ENCODE measurements at regions not wholly inside any gene's neighbourhood (a gene's known extent, or its start where the extent isn't known, plus 50 kb on each side); places are given as distances from the start of the nearest gene placed in this dataset.

DNA sequence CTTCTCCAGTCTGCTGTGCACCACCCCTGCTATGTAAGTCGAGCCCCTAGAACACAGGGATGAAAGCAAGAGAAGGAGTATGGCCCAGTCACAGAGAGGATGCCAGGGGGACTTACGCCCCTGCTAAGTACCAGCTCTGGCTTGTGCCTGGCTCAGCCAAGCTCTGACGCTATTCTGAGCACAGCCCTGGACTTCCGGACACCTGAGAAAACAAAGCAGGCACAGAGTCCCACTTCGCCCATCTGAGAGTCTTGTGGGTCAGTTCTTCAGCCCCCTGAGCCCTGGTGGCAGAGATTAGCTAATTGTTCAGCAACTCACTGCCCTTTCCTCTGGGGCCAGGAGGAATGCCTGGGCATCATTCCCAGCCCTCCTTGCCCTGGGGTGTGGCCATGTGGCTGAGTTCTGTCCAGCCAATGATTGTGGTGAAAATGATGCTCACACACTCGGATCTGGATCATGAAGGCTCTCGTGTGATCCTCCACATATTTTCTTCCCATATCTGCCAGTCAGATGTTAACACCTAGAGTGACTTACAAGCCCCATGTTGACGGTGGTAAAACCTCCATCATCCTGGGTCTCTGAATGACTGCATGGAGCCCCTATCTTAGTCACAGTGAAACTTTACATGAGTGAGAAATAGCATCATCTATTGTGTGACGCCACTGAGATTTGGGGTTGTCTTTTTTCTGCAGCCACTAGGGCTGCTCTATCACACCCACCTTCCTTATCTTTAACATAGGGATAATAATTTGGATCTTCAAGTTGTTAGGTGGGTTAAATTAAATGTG, 105.7 kb downstream of the TPRA1 start:
- peak; percentile 70 for DNase-seq (ENCODE audit: low spot score)
- intact Hi-C loops (cut with DNase I): no loop called here

DNA sequence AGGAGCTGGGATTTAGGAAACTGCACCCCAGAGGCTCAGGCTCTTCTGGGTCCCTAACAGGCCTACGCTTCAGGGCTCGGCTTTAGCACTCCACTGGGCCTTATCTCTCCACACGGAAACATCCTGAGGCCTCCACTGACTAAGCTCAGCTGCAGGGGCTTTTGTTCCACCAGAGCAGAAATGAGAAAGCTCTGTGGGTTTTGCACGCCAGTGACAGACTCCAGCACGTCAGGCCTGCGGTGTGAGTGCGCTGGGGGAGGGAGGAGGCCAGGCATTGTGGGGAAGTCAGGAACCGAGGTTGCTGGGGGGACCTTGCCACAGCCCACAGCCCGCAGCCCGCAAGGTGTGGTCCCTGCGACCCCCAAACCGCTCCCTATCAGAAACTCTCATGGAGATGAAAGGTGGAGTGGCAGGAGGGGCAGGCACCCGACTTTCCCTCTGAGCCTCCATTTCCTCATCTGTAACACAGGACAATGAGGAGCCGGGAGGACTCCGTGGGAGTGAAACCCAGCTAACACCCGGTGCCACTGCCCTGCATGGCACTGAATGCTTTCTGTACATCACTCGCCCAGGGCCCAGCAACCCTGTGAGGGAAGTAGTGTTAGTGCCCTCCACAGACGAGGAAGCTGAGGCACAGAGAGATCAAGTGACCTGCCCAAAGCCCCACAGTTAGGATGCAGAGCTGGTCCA, 106.5 kb downstream of the TPRA1 start:
- intact Hi-C loops (cut with DNase I): no loop called here
- DNase-seq (ENCODE audit: low spot score): peak; percentile 67

DNA sequence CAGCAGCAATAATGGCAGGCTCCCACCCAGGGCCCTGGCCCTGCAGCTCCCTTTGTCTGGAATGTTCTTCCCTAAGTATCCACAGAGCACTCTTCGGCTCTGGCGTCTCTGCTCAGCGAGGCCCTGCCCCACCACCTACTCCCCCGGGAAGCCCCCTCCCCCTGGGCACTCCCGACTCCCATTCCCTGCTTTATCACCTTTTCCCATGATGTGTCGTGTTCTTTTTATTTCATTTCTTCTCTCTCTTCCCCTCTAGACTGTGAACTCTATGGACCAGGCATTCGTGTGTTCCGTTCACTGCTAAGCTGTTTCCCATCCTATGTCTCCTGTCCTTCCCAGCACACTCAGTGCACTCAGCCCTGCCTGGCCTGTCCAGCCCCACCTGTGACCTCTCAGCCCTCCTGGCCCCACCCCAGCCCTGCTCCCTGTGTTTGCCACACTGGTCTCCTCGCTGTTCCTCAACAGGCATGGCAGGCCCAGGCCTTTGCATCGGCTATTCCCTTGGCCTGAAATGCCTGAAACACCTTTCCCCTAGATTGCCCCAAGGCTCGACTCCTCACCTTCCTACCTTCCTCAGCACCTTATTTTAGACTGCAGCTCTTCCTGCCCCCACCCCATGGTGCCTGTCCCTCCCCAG, 107.4 kb downstream of the TPRA1 start:
- DNase-seq (ENCODE audit: low spot score): peak; percentile 59
- intact Hi-C loops (cut with DNase I): no loop called here

DNA sequence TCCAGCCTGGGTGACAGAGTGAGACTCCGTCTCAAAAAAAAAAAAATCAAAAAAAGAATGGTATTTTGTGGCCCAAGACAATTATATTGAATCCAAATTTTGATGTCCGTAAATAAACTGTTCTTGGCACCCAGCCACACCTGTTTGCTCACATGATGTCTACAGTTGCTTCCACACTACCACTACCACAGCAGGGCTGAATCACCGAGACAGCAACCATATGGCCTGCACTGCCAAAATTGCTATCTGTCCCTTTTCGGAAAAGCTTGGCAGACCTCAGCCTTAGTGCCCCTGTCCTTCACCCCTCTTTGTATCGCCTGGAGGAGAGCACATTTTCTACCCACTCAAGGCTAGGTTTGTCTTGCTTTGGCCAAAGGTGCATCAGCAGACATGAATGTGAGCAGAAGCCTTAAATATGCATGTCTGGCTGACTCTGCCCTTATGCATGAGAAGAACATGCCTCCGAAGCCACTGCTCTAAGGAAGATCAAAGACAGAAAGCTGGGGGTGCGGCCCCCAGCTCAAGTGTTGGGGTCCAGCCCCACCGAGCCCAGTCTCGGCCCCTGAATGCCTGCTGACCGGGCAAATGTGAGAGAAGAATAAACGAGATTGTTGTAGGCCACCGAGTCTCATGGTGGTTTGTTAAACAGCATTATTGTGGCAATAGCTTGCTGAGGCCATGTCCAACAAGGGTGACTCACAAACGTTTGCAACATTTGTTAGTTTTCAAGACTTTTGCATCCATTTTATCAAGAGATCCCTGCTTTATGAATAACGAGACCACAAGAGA, 108.1 kb downstream of the TPRA1 start:
- intact Hi-C loops (cut with DNase I): no loop called here
- DNase-seq (ENCODE audit: low spot score): peak; percentile 33

DNA sequence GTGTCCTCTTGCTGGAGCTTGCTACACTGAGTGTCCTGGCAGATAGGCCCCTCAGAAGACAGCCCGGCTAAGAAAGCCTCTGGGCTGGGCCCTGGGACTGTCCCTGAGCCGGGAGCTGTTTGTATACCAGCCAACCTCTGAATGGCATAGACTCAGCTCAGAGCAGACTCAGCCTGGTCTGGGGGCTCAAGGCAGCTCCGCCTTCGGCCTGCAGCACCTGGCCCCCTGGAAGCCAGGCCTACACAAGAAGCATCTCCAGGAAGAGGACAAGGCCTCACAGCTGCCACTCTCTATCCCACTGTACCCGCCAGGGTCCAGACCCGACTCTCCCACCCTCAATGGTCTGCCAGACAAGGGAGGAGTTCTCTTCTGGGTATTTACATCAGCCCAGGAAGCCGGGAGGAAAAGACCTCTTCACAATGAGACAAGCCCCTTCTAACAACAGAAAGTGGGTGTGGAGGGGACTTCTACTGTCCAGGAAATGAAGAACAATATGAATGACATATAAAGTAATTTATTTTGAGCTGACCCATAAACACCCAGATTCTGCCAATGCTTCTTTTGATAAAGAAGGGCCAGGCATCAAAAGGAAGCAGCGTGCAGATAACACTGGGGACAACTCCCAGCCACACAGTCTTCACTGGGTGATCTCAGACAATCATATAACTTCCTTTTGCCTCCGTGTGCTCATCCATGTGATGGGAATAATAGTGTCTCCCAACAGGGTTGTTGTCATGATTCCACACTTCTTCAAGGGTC, 110.2 kb downstream of the TPRA1 start:
- peak; percentile 27 for DNase-seq (ENCODE audit: low spot score)
- intact Hi-C loops (cut with DNase I): no loop called here

DNA sequence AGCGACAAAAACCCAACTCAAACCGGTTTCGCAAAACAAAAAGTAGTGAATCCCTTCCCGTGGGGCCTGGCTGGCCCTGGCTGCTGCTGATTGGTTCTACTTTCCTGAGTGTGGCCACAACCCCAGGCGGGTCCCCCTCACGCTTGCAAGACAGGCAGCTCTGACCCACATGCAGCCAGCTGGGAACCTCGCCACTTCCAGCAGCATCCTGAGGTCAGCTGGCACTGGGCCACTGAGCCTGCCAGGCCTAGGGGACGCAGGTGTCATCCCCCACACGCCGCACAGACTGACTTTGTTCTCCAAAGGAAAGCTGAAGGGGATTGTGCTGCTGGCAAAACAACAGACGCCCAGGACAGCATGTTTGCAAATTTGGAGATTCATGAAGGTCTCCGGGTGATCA, 111.1 kb downstream of the TPRA1 start:
- no peak for DNase-seq (ENCODE audit: low spot score)
- intact Hi-C loops (cut with DNase I): no loop called here

DNA sequence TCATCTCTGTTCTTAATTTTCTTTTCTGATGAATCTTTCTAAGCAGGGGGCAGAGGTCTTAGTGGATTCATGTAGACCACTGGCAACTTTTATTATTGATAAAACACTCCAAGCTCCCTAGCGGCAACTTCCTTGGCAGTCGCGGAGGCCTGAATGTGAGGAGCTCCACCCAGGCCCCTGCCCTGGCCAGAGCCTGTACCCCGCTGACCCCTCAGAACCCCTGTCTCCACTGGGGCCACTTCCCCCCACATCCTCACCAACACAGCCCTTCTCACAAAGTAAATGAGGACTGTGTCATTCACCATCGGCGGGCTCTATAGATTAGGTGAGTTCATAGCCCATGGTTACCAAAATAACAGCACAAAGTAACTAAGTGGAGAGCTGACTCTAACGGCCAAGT, 111.6 kb downstream of the TPRA1 start:
- no peak for DNase-seq (ENCODE audit: low spot score)
- intact Hi-C loops (cut with DNase I): no loop called here

DNA sequence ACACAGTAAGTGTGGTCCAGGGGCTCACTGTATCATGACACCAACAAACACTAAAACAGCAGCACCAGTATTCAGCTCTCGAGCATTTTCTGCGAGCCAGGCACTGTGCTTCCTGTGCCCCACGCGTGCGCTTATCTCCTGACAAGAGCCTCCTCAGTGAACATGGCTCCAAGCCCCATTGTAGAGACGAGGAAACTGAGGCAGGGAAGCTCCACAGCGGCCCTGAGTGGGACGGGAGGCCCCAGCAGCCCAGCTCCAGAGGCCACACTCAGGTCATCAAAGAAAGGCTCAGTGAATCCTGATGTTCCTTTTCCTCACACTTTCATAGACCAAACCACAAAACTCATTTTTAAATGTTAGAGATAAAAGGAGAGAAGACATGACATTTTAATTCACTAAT, 113.1 kb downstream of the TPRA1 start:
- intact Hi-C loops (cut with DNase I): no loop called here
- no peak for DNase-seq (ENCODE audit: low spot score)

DNA sequence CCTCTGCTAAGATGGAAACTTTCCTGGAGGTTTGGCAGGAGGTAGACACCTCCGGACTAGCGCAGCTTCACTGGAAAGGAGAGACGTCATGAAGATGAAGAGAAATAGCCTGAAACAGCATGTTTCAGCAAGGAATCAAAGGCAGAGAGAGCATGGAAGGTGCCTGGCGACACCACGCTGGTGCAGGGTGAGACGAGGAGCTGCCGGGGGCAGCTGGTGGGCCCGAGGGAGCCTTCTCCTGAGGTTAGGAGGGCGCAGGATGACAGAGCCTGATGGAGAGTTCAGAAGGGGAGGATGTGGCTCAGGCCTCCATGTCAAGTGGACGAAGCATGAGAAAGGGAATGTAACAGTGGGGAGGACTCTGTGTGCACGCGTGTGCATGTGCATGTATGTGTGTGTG, 113.6 kb downstream of the TPRA1 start:
- intact Hi-C loops (cut with DNase I): no loop called here
- DNase-seq (ENCODE audit: low spot score): no peak

DNA sequence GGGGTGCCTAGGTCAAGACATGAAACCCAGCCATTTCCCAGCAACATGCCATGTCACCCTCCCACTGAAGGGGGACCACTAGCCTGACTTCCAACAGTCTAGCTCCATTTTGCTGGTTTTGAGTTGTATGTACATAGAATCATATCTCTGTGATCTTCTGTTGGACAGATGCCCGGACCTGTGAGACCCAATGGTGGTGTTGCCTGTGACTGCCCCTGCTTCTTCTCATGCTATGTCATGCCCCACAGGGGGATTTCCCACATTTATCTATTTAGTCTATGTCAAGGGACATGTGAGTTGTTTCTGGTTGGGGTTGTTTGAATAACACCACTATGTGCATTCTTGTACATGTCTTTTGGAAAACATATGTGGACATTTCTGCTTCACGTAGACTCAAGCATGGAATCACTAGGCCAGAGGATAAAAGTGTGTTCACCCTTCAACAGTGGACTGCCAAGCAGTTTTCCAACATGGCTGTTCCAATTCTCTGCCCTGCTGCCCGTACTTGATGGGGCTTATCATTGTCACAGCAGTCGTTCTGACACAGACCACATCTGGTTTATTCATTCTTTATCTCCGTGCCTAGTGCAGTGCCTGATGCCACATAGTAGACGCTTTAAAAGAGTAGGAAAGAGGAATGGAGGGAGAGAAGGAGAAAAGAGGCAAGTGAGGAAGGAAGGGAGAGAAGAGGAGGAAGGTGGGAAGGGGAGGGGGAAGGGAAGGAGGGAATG, 114.4 kb downstream of the TPRA1 start:
- no peak for DNase-seq (ENCODE audit: low spot score)
- intact Hi-C loops (cut with DNase I): no loop called here

DNA sequence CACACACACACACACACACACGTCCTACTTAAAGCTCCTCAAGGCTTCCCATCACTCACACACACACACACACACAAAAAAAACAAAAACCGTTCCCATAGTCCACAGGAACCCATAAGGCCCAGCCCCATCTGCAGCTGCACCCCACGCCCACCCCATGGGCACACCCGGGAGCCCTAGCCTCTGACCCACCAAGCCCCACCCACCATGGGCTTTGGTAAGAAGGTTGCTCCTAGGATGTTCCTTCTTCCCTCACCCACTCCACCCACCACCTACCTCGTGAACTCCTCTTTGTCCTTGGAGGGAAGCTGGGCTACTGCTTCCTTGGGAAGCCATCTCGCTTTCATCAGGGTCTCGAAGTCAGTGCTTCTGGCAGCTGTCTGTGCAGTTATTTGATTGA, 115.1 kb downstream of the TPRA1 start:
- intact Hi-C loops (cut with DNase I): no loop called here
- DNase-seq (ENCODE audit: low spot score): no peak

DNA sequence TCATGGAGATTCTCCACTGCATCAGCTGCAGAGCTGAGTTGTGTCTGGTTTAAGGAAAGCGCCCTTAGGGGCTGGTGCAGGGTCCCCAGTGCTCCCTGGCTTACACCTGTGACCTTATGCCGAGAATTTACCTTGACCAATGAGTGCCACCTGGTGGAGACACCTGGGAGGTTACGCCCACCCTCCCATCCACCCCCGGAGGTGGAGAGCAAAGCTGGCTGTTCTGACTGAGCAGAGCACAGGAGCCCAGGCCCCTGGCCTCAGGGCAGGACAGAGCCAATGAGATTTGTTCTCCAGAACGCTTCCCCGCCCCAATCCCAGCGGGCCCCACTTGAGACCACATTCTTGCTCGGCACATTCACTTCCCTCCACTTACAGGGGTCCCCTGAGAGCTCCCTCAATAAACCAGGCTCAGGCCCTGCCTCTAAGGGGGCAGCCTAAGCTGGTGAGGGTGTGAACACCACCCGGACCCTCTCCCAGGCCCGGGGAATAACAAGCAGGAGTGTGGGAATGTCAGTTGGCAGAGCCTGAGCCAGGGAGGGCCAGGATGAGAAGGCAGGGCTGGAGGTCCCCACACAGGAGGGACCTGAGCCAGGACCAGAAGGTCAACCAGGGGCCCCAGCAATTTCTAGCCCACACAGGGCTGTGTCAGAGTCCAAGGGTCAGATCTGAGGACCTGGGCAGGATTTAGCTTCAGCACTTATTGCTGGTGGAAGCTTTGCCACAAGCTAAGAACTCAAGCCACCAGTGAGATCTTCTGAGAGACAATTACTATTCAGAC, 117.1 kb downstream of the TPRA1 start:
- intact Hi-C loops (cut with DNase I): no loop called here
- DNase-seq (ENCODE audit: low spot score): no peak

DNA sequence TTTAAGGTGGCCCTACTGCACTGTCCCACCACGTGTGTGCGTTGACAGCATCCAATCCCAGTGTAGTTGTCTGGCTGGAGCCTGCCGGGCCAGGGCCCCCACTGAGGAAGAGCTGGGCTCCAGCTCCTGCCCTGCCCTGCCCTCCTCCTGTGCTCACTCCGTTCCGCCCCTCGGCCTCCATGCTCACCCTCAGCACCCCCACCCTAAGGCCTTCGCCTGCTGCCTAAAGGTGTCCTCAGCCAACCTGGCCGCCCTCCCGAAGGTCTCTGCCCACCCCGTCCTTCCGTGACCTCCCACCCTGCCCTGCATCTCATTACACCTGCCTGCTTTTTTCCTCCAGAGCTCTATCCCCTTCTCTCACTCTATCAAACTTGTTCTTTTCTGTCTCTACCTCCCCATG, 118.0 kb downstream of the TPRA1 start:
- intact Hi-C loops (cut with DNase I): no loop called here
- DNase-seq (ENCODE audit: low spot score): no peak

DNA sequence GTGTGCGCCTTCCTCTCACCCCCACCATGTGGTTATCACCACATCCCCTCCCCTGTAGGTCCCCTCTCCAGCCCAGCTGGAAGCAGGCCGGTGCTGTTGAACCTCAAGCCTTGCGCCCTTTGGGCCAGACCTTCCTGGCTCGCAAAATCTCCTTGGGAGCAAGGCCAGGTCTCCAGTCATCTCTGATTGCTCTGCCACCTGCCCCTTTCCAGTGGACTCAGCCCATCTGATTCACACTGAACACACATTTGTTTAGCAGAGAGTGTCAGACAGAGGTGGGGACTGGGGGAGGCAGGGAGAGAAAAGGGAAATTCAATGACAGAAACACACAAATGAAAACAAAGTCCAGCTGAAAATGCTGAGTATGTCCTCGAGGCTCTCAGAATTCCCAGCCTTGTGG, 119.4 kb downstream of the TPRA1 start:
- no peak for DNase-seq (ENCODE audit: low spot score)
- intact Hi-C loops (cut with DNase I): no loop called here

DNA sequence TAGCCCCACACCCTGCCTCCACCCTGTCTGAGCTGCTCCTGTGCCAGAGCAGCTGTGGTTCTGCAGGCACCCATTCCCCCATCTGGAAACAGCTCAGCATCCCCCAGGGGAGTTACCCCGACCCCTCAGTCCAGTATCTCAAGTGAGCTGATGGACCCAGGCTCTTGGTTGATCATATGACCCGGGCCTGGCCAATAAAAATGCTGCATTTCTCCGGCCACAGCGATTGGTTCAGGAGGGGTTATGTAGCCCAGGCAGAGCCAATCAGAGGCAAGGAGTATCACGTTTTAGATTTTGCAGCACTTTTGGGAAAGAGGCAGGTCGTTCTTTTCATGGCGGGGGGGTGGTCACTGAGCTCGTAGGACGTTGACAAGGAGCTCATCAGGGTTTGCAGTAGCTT, 120.8 kb downstream of the TPRA1 start:
- intact Hi-C loops (cut with DNase I): no loop called here
- DNase-seq (ENCODE audit: low spot score): no peak

DNA sequence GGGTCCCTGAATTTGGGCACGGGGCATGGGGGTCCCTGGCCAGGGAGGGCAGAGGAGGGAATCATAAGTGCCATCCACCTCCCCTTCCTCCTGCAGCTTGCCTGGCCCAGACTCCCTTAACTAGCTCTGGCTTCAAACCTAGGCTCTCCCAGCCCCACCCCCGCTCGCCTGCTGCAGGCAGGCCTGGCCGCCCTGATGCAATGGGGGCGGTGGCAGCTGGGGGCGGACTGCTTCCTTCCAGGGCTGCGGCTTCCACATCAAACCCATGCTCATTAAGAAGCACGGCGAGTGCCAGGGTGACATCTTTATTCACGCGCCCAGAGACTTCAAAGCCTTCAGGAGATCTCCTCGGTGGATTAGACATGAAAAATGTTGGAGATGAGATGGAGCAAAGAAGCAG, 123.1 kb downstream of the TPRA1 start:
- intact Hi-C loops (cut with DNase I): no loop called here
- no peak for DNase-seq (ENCODE audit: low spot score)

DNA sequence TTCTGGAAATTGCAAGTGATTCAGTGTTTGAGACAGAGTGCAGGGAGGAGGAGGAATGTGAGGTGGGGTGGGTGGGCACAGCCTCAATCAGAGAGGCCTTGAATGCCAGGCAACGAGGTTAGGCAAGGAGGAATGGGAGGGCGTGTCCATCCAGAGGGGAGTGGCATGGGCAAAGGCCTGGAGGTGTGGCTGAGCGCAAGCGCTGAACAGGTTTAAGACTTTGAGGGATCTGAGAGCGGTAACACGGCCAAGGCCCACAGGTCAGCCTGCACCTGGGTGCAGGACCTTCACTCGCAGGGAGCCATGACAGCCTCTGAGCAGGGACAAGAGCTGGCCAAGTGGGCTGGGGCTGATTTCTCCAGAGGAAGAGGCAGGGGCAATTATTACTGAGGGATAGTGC, 125.9 kb downstream of the TPRA1 start:
- no peak for DNase-seq (ENCODE audit: low spot score)
- intact Hi-C loops (cut with DNase I): no loop called here

DNA sequence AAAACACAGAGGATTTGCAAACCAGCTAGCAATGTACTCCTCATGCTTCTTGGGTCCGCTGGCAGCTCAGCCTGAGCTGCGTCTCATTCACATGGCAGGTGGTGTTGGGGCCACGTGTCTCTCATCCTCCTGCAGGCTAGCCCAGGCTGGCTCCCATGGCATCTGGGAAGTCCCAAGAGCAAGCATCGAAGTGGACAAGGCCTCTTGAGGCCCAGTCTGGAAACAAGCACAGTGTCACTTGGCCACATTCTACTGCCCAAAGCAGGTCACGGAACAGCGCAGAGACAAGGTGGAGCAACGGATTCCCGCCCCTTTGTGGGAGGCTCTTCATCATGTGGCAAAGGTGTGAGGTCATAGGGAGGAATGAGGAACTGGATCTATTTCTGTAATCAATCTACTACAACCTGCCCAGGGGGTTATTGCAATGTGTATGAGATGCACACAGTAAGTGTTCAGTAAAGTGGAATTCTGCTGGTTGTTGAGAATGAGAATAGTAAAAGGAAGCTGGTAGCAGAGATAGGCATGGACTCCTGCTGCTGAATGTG, 128.3 kb downstream of the TPRA1 start:
- no peak for DNase-seq (ENCODE audit: low spot score)
- intact Hi-C loops (cut with DNase I): no loop called here

Measured in cardiac septum (tissue), 1 donor.